H9 (cell line): ENCODE measurements at regions not wholly inside any gene's neighbourhood (a gene's known extent, or its start where the extent isn't known, plus 50 kb on each side); places are given as distances from the start of the nearest gene placed in this dataset.

Experiments
- DNase-seq: peaks from one replicate; pipeline ENCODE4 v3.0.0-alpha.2; 2017
- H2AFZ ChIP-seq: one replicate; pipeline ENCODE4 v1.6.1; 2013; ENCODE audit warnings: mild to moderate bottlenecking, low read length, control low read depth, moderate library complexity
- H2AK5ac ChIP-seq: 2 replicates; pipeline ENCODE4 v1.6.1; 2013; ENCODE audit warnings: low read length, control low read depth, mixed read lengths; ENCODE audit not compliant: insufficient read length
- H2BK120ac ChIP-seq: one replicate; pipeline ENCODE4 v1.6.1; 2013; ENCODE audit warnings: low read depth, mild to moderate bottlenecking, low read length, control low read depth, inconsistent platforms; ENCODE audit not compliant: poor library complexity, severe bottlenecking
- H2BK12ac ChIP-seq: 2 replicates; pipeline ENCODE4 v1.6.1; 2013; ENCODE audit warnings: low read length, control low read depth, mixed read lengths, low read depth; ENCODE audit not compliant: insufficient read length
- H2BK15ac ChIP-seq: 2 replicates; pipeline ENCODE4 v1.6.1; 2013; ENCODE audit warnings: low read depth, low read length, control low read depth
- H2BK20ac ChIP-seq: one replicate; pipeline ENCODE4 v1.6.1; 2013; ENCODE audit warnings: low read depth, mild to moderate bottlenecking, low read length, control low read depth, inconsistent platforms; ENCODE audit not compliant: poor library complexity, severe bottlenecking
- H2BK5ac ChIP-seq: 2 replicates; pipeline ENCODE4 v1.6.1; 2013; ENCODE audit warnings: low read length, control low read depth, mixed read lengths; ENCODE audit not compliant: insufficient read length
- H3K14ac ChIP-seq: 2 replicates; pipeline ENCODE4 v1.6.1; 2013; ENCODE audit warnings: low read length, control low read depth; ENCODE audit not compliant: insufficient read depth
- H3K18ac ChIP-seq: 2 replicates; pipeline ENCODE4 v1.6.1; 2013; ENCODE audit warnings: low read depth, mild to moderate bottlenecking, mixed read lengths, low read length, control low read depth; ENCODE audit not compliant: insufficient read length
- H3K23ac ChIP-seq: 2 replicates; pipeline ENCODE4 v1.6.1; 2013; ENCODE audit warnings: low read length, control low read depth, mixed read lengths, low read depth; ENCODE audit not compliant: insufficient read length
- H3K23me2 ChIP-seq: 2 replicates; pipeline ENCODE4 v1.6.1; 2013; ENCODE audit warnings: low read depth, mild to moderate bottlenecking, mixed read lengths, low read length, control low read depth; ENCODE audit not compliant: insufficient read length, poor library complexity, severe bottlenecking
- H3K27ac ChIP-seq: 2 replicates; pipeline ENCODE4 v1.5.1; 2013; ENCODE audit warnings: low read length, control low read depth, mixed read lengths, low read depth; ENCODE audit not compliant: insufficient read length
- H3K27me3 ChIP-seq: 2 replicates; pipeline ENCODE4 v1.6.1; 2013; ENCODE audit warnings: low read length, control low read depth, inconsistent platforms; ENCODE audit not compliant: insufficient read depth
- H3K4ac ChIP-seq: 2 replicates; pipeline ENCODE4 v1.6.1; 2013; ENCODE audit warnings: low read depth, mild to moderate bottlenecking, control low read depth, inconsistent platforms, low read length, moderate library complexity
- H3K4me1 ChIP-seq: 2 replicates; pipeline ENCODE4 v1.6.1; 2013; ENCODE audit warnings: low read length, control low read depth, inconsistent platforms; ENCODE audit not compliant: insufficient read depth
- H3K4me2 ChIP-seq: 2 replicates; pipeline ENCODE4 v1.6.1; 2013; ENCODE audit warnings: low read length, control low read depth, mixed read lengths; ENCODE audit not compliant: insufficient read length, insufficient read depth
- H3K56ac ChIP-seq: 2 replicates; pipeline ENCODE4 v1.6.1; 2013; ENCODE audit warnings: low read depth, mild to moderate bottlenecking, mixed read lengths, low read length, control low read depth; ENCODE audit not compliant: insufficient read length
- H3K79me1 ChIP-seq: 2 replicates; pipeline ENCODE4 v1.6.1; 2013; ENCODE audit warnings: low read depth, mild to moderate bottlenecking, moderate library complexity, low read length, control low read depth, inconsistent platforms; ENCODE audit not compliant: insufficient read depth, poor library complexity, severe bottlenecking
- H3K79me2 ChIP-seq: 2 replicates; pipeline ENCODE4 v1.6.1; 2013; ENCODE audit warnings: low read length, control low read depth, inconsistent platforms; ENCODE audit not compliant: insufficient read depth
- H3K9ac ChIP-seq: 2 replicates; pipeline ENCODE4 v1.6.1; 2013; ENCODE audit warnings: low read length, control low read depth, mixed read lengths; ENCODE audit not compliant: insufficient read length; ENCODE audit errors: extremely low read depth
- H3K9me3 ChIP-seq: one replicate; pipeline ENCODE4 v1.6.1; 2013; ENCODE audit warnings: low read depth, low read length, inconsistent platforms; ENCODE audit not compliant: control insufficient read depth
- H3T11ph ChIP-seq: one replicate; pipeline ENCODE4 v1.6.1; 2013; ENCODE audit warnings: mild to moderate bottlenecking, low read length, control low read depth, inconsistent platforms
- H4K20me1 ChIP-seq: one replicate; pipeline ENCODE4 v1.6.1; 2013; ENCODE audit not compliant: control insufficient read depth, insufficient read length, insufficient read depth
- H4K5ac ChIP-seq: 2 replicates; pipeline ENCODE4 v1.6.1; 2013; ENCODE audit warnings: low read depth, mild to moderate bottlenecking, mixed read lengths, low read length, control low read depth; ENCODE audit not compliant: insufficient read length
- H4K8ac ChIP-seq: replicated peaks from 2 replicates; pipeline ENCODE4 v1.6.1; 2013; ENCODE audit warnings: low read length, control low read depth, mixed read lengths, low read depth; ENCODE audit not compliant: insufficient read length
- H4K91ac ChIP-seq: 2 replicates; pipeline ENCODE4 v1.6.1; 2013; ENCODE audit warnings: low read depth, mild to moderate bottlenecking, moderate library complexity, mixed read lengths, low read length, control low read depth; ENCODE audit not compliant: insufficient read length
- H3K27ac Mint-ChIP-seq, 3 experiments: 2 replicates in 2 of 3; 3 replicates in 1 of 3; pipeline ENCODE4 v1.8.0; 2020 to 2021; ENCODE audit warnings: mixed read lengths in 3 of 3, mild to moderate bottlenecking in 1 of 3, moderate library complexity in 1 of 3
- H3K27me3 Mint-ChIP-seq: 2 replicates; pipeline ENCODE4 v1.8.0; 2021; ENCODE audit warnings: low read depth, mild to moderate bottlenecking, moderate library complexity, mixed read lengths
- H3K36me3 Mint-ChIP-seq, 3 experiments: 2 replicates in 2 of 3; 3 replicates in 1 of 3; pipeline ENCODE4 v1.8.0; 2020 to 2021; ENCODE audit warnings: low read depth in 3 of 3, mixed read lengths in 3 of 3; ENCODE audit not compliant: insufficient read depth in 1 of 3
- H3K4me1 Mint-ChIP-seq, 2 experiments: 2 replicates each; pipeline ENCODE4 v1.8.0; 2020; ENCODE audit warnings: mixed read lengths in 2 of 2
- H3K4me3 Mint-ChIP-seq, 2 experiments: 2 replicates in 1 of 2; 3 replicates in 1 of 2; pipeline ENCODE4 v1.8.0; 2020 to 2021; ENCODE audit warnings: mild to moderate bottlenecking in 2 of 2, mixed read lengths in 2 of 2, moderate library complexity in 1 of 2
- H3K9me3 Mint-ChIP-seq, 2 experiments: 2 replicates in 1 of 2; 3 replicates in 1 of 2; pipeline ENCODE4 v1.8.0; 2020; ENCODE audit warnings: mild to moderate bottlenecking in 2 of 2, mixed read lengths in 2 of 2, moderate library complexity in 1 of 2
- CTCF ChIP-seq: fragments of 200-600 bp; sonication (generic); conservative IDR thresholded peaks from 3 replicates; pipeline ENCODE4 v1.8.0; 2021; ENCODE audit warnings: antibody characterized with exemption, mild to moderate bottlenecking
- WGBS: extraction: QIAGEN DNeasy Blood & Tissue Kit; methylation state at CpG from one replicate; pipeline ENCODE4 v1.1.7; 2013; ENCODE audit warnings: missing lambda C conversion rate, low lambda C conversion rate, mixed read lengths; ENCODE audit not compliant: insufficient read length; ENCODE audit errors: extremely low coverage; 5-methylcytosine and 5-hydroxymethylcytosine counted together

DNA sequence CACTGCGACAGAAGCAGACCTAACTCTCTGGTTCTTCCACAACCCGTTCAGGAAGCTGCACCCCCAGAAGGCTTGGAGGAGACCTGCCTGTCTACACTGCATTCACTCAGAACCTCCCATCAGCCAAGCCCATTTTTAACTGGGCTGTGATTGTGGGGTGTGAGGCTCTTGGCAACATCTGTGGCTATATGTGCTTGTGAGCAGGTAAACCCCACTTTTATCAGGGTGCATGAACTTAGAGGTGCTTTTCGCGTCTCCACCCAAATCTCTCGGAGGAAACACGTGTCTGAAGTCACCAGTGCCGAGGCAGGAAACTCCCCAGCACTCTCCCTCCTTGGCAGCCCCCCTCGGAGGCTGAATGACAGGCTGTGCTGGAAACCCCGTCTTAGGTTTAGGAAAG, 158.2 kb upstream of the SALL3 start:
- Histone ChIP-seq H2BK20ac (no peak overlapping the region), H3K4me2 (no peak overlapping the region), H3K56ac (no peak overlapping the region), H3K4ac (no peak overlapping the region), H3K79me1 (no peaks in the 10 kb centered on the region), H2BK15ac (no peak overlapping the region), H3K79me2 (no peaks in the 10 kb centered on the region), H3K9me3 (no peaks in the 10 kb centered on the region), H2AFZ (no peak overlapping the region), H3K27ac (no peak overlapping the region), H2BK120ac (no peak overlapping the region), H2AK5ac (no peak overlapping the region), H4K8ac (no peak overlapping the region), H4K91ac (no peak overlapping the region), H3K4me1 (no peaks in the 10 kb centered on the region; the same call in 1 of the 2 replicates), H3K23me2 (no peaks in the 10 kb centered on the region), H3K14ac (peak overlapping the region; percentile 68; the same call in 1 of the 2 replicates), H3K18ac (no peak overlapping the region), H2BK12ac (no peak overlapping the region), H3T11ph (no peak overlapping the region), H3K27me3 (no peaks in the 10 kb centered on the region), H3K23ac (no peak overlapping the region), H4K5ac (no peak overlapping the region), H4K20me1 (no peaks in the 10 kb centered on the region), H3K9ac (no peak overlapping the region), H2BK5ac (no peak overlapping the region)
- no peak for TF ChIP-seq CTCF
- Mint-ChIP-seq H3K4me3 (no peak overlapping the region), H3K9me3 (peaks cover 0 to 3% of the 10 kb centered on the region in 2 experiments; a peak in 2 of 5 replicates), H3K36me3 (no peaks in the 10 kb centered on the region), H3K27ac (0 out of 7 replicates have a peak overlapping the region, but pooled peaks of 1 of the 3 experiments have one; percentile 44), H3K27me3 (peaks cover 14% of the 10 kb centered on the region), H3K4me1 (peaks cover 16 to 21% of the 10 kb centered on the region in 2 experiments)
- no peak for DNase-seq
- no CpG with 5 or more reads among the region's 9 CpGs for WGBS
